ENCODE measurements at regions not wholly inside any gene's neighbourhood (a gene's known extent, or its start where the extent isn't known, plus 50 kb on each side); places are given as distances from the start of the nearest gene placed in this dataset.

- POLR2A ChIA-PET, result no interaction called here
- CTCF ChIA-PET, result no interaction called here
Observed at GRCh38 chr5:4954048-4954447, 186.1 kb upstream of the ADAMTS16 start.

GRCh38 chr5:4963265-4963664 lies 176.9 kb upstream of the ADAMTS16 start:
- Mint-ChIP-seq H3K27me3 (no peaks in the 10 kb centered on the region), H3K4me1 (no peaks in the 10 kb centered on the region), H3K27ac (no peak overlapping the region), H3K4me3 (no peak overlapping the region), H3K9me3 (ENCODE audit: low read depth) (peaks cover 3% of the 10 kb centered on the region), H3K36me3 (ENCODE audit: low read depth) (no peaks in the 10 kb centered on the region)
- CTCF ChIA-PET, result no interaction called here
- POLR2A ChIA-PET, result no interaction called here
- ATAC-seq, result no peak
- no peak for DNase-seq
- intact Hi-C loops (cut with DNase I, micrococcal nuclease), result no loop called here

More at GRCh38 chr5:4954048-4954447, 186.1 kb upstream of the ADAMTS16 start:
- intact Hi-C loops (cut with DNase I, micrococcal nuclease), result no loop called here
- DNase-seq (no peak), ATAC-seq (no peak)
- no peaks in the 10 kb centered on the region for H3K9me3 Mint-ChIP-seq (ENCODE audit: low read depth)
- H3K27ac Mint-ChIP-seq, result no peak overlapping the region
- H3K27me3 Mint-ChIP-seq, result peaks cover 2% of the 10 kb centered on the region
- H3K4me3 Mint-ChIP-seq, result no peak overlapping the region
- H3K4me1 Mint-ChIP-seq, result no peaks in the 10 kb centered on the region
- H3K36me3 Mint-ChIP-seq (ENCODE audit: low read depth), result no peaks in the 10 kb centered on the region

GRCh38 chr5:4969351-4969750 lies 170.8 kb upstream of the ADAMTS16 start:
- no peak overlapping the region for H3K4me3 Mint-ChIP-seq
- intact Hi-C loops (cut with DNase I, micrococcal nuclease), result no loop called here
- H3K27ac Mint-ChIP-seq, result no peak overlapping the region
- H3K36me3 Mint-ChIP-seq (ENCODE audit: low read depth), result no peaks in the 10 kb centered on the region
- no peaks in the 10 kb centered on the region for H3K4me1 Mint-ChIP-seq
- H3K27me3 Mint-ChIP-seq, result no peaks in the 10 kb centered on the region
- ChIA-PET POLR2A (no interaction called here), CTCF (no interaction called here)
- H3K9me3 Mint-ChIP-seq (ENCODE audit: low read depth), result no peaks in the 10 kb centered on the region
- no peak for ATAC-seq
- no peak for DNase-seq

GRCh38 chr5:4970171-4970570 lies 170.0 kb upstream of the ADAMTS16 start:
- Mint-ChIP-seq H3K27ac (no peak overlapping the region), H3K27me3 (no peaks in the 10 kb centered on the region), H3K9me3 (ENCODE audit: low read depth) (no peaks in the 10 kb centered on the region), H3K4me3 (no peak overlapping the region), H3K36me3 (ENCODE audit: low read depth) (no peaks in the 10 kb centered on the region), H3K4me1 (no peaks in the 10 kb centered on the region)
- intact Hi-C loops (cut with DNase I, micrococcal nuclease), result no loop called here
- no peak for DNase-seq
- CTCF ChIA-PET, result no interaction called here
- POLR2A ChIA-PET, result no interaction called here
- ATAC-seq, result no peak

GRCh38 chr5:4976902-4977301 lies 163.2 kb upstream of the ADAMTS16 start:
- no peaks in the 10 kb centered on the region for H3K27me3 Mint-ChIP-seq
- no peaks in the 10 kb centered on the region for H3K4me1 Mint-ChIP-seq
- no peak overlapping the region for H3K27ac Mint-ChIP-seq
- POLR2A ChIA-PET, result no interaction called here
- no peaks in the 10 kb centered on the region for H3K36me3 Mint-ChIP-seq (ENCODE audit: low read depth)
- H3K9me3 Mint-ChIP-seq (ENCODE audit: low read depth), result no peaks in the 10 kb centered on the region
- H3K4me3 Mint-ChIP-seq, result no peak overlapping the region
- CTCF ChIA-PET, result no interaction called here
- intact Hi-C loops (cut with DNase I, micrococcal nuclease), result no loop called here
- no peak for DNase-seq
- ATAC-seq, result no peak

- ChIA-PET CTCF (no interaction called here), POLR2A (no interaction called here)
- DNase-seq (no peak), ATAC-seq (no peak)
- Mint-ChIP-seq H3K4me1 (no peaks in the 10 kb centered on the region), H3K36me3 (ENCODE audit: low read depth) (no peaks in the 10 kb centered on the region), H3K4me3 (no peak overlapping the region), H3K9me3 (ENCODE audit: low read depth) (no peaks in the 10 kb centered on the region), H3K27me3 (no peaks in the 10 kb centered on the region), H3K27ac (no peak overlapping the region)
- intact Hi-C loops (cut with DNase I, micrococcal nuclease), result no loop called here
Observed at GRCh38 chr5:4977416-4978110, 162.6 kb upstream of the ADAMTS16 start.

GRCh38 chr5:4980201-4980600 lies 159.9 kb upstream of the ADAMTS16 start:
- H3K27ac Mint-ChIP-seq, result no peak overlapping the region
- ATAC-seq (no peak), DNase-seq (no peak)
- no peaks in the 10 kb centered on the region for H3K36me3 Mint-ChIP-seq (ENCODE audit: low read depth)
- CTCF ChIA-PET, result no interaction called here
- H3K27me3 Mint-ChIP-seq, result no peaks in the 10 kb centered on the region
- H3K9me3 Mint-ChIP-seq (ENCODE audit: low read depth), result no peaks in the 10 kb centered on the region
- intact Hi-C loops (cut with DNase I, micrococcal nuclease), result no loop called here
- POLR2A ChIA-PET, result no interaction called here
- no peaks in the 10 kb centered on the region for H3K4me1 Mint-ChIP-seq
- H3K4me3 Mint-ChIP-seq, result no peak overlapping the region

- Mint-ChIP-seq H3K4me3 (no peak overlapping the region), H3K36me3 (ENCODE audit: low read depth) (no peaks in the 10 kb centered on the region), H3K27me3 (no peaks in the 10 kb centered on the region), H3K9me3 (ENCODE audit: low read depth) (no peaks in the 10 kb centered on the region), H3K4me1 (no peaks in the 10 kb centered on the region), H3K27ac (no peak overlapping the region)
- intact Hi-C loops (cut with DNase I, micrococcal nuclease), result no loop called here
- CTCF ChIA-PET, result no interaction called here
- DNase-seq (no peak), ATAC-seq (no peak)
- POLR2A ChIA-PET, result no interaction called here
Observed at GRCh38 chr5:4981608-4982007, 158.5 kb upstream of the ADAMTS16 start.

- no peaks in the 10 kb centered on the region for H3K9me3 Mint-ChIP-seq (ENCODE audit: low read depth)
- ChIA-PET POLR2A (no interaction called here), CTCF (no interaction called here)
- ATAC-seq (no peak), DNase-seq (no peak)
- no peak overlapping the region for H3K27ac Mint-ChIP-seq
- H3K4me1 Mint-ChIP-seq, result no peaks in the 10 kb centered on the region
- no peaks in the 10 kb centered on the region for H3K27me3 Mint-ChIP-seq
- H3K4me3 Mint-ChIP-seq, result no peak overlapping the region
- no peaks in the 10 kb centered on the region for H3K36me3 Mint-ChIP-seq (ENCODE audit: low read depth)
- intact Hi-C loops (cut with DNase I, micrococcal nuclease), result no loop called here
Observed at GRCh38 chr5:4983701-4984100, 156.4 kb upstream of the ADAMTS16 start.

GRCh38 chr5:4984461-4984860 lies 155.7 kb upstream of the ADAMTS16 start:
- intact Hi-C loops (cut with DNase I, micrococcal nuclease), result no loop called here

GRCh38 chr5:4987431-4987830 lies 152.7 kb upstream of the ADAMTS16 start:
- ATAC-seq, result no peak
- POLR2A ChIA-PET, result no interaction called here
- intact Hi-C loops (cut with DNase I, micrococcal nuclease), result no loop called here
- Mint-ChIP-seq H3K4me1 (no peaks in the 10 kb centered on the region), H3K27me3 (no peaks in the 10 kb centered on the region), H3K27ac (no peak overlapping the region), H3K36me3 (ENCODE audit: low read depth) (no peaks in the 10 kb centered on the region), H3K9me3 (ENCODE audit: low read depth) (no peaks in the 10 kb centered on the region), H3K4me3 (no peak overlapping the region)
- CTCF ChIA-PET, result no interaction called here
- no peak for DNase-seq

More at GRCh38 chr5:4984461-4984860, 155.7 kb upstream of the ADAMTS16 start:
- Mint-ChIP-seq H3K36me3 (ENCODE audit: low read depth) (no peaks in the 10 kb centered on the region), H3K27me3 (no peaks in the 10 kb centered on the region), H3K27ac (no peak overlapping the region), H3K4me1 (no peaks in the 10 kb centered on the region), H3K9me3 (ENCODE audit: low read depth) (no peaks in the 10 kb centered on the region), H3K4me3 (no peak overlapping the region)
- DNase-seq, result no peak
- CTCF ChIA-PET, result no interaction called here
- POLR2A ChIA-PET, result no interaction called here
- ATAC-seq, result no peak

- DNase-seq (no peak), ATAC-seq (no peak)
- Mint-ChIP-seq H3K4me3 (no peak overlapping the region), H3K4me1 (no peaks in the 10 kb centered on the region), H3K36me3 (ENCODE audit: low read depth) (no peaks in the 10 kb centered on the region), H3K27me3 (no peaks in the 10 kb centered on the region), H3K27ac (no peak overlapping the region), H3K9me3 (ENCODE audit: low read depth) (no peaks in the 10 kb centered on the region)
- intact Hi-C loops (cut with DNase I, micrococcal nuclease), result no loop called here
- ChIA-PET POLR2A (no interaction called here), CTCF (no interaction called here)
Observed at GRCh38 chr5:4989118-4989517, 151.0 kb upstream of the ADAMTS16 start.

GRCh38 chr5:4990017-4990416 lies 150.1 kb upstream of the ADAMTS16 start:
- H3K36me3 Mint-ChIP-seq (ENCODE audit: low read depth), result no peaks in the 10 kb centered on the region
- no peaks in the 10 kb centered on the region for H3K9me3 Mint-ChIP-seq (ENCODE audit: low read depth)
- H3K4me3 Mint-ChIP-seq, result no peak overlapping the region
- DNase-seq (no peak), ATAC-seq (no peak)
- ChIA-PET CTCF (no interaction called here), POLR2A (no interaction called here)
- no peaks in the 10 kb centered on the region for H3K4me1 Mint-ChIP-seq
- H3K27me3 Mint-ChIP-seq, result no peaks in the 10 kb centered on the region
- H3K27ac Mint-ChIP-seq, result no peak overlapping the region
- intact Hi-C loops (cut with DNase I, micrococcal nuclease), result no loop called here

All from activated CD4-positive, alpha-beta T cell treated with anti-CD3 and anti-CD28 coated beads for 36 hours (primary cell).